K562 (cell line): ENCODE measurements at regions not wholly inside any gene's neighbourhood (a gene's known extent, or its start where the extent isn't known, plus 50 kb on each side); places are given as distances from the start of the nearest gene placed in this dataset.

ENCODE experiments used
- HBP1 ChIP-seq: fragments of 450-650 bp; formaldehyde crosslinking; IDR thresholded peaks from 2 replicates; pipeline ENCODE4 v1.4.0; 2022; ENCODE audit warnings: missing genetic modification characterization
- MEF2A ChIP-seq: IDR thresholded peaks from 2 replicates; pipeline ENCODE4 v1.6.1; 2011; ENCODE audit warnings: low read depth, mild to moderate bottlenecking, low read length, moderate library complexity; ENCODE audit not compliant: control insufficient read depth
- NCOA2 ChIP-seq, 2 experiments: fragments of 450-650 bp; IDR thresholded peaks; 2 replicates each; pipeline ENCODE4 v1.6.1; 2018; ENCODE audit warnings: mild to moderate bottlenecking in 2 of 2, moderate library complexity in 1 of 2; ENCODE audit not compliant: partially characterized antibody in 2 of 2
- SAFB ChIP-seq: fragments of 200-400 bp; formaldehyde crosslinking; IDR thresholded peaks from 2 replicates; pipeline ENCODE4 v1.6.1; 2017; ENCODE audit warnings: low read depth, low read length, borderline replicate concordance
- SMARCE1 ChIP-seq: fragments of 450-650 bp; IDR thresholded peaks from 2 replicates; pipeline ENCODE4 v1.7.1; 2016; ENCODE audit warnings: mild to moderate bottlenecking
- TFAM ChIP-seq: fragments of 250-450 bp; sonication (Bioruptor Pico); conservative IDR thresholded peaks from 2 replicates; pipeline ENCODE4 v1.5.0; 2021; ENCODE audit warnings: mild to moderate bottlenecking, moderate library complexity
- ZEB2 ChIP-seq: fragments of 450-650 bp; IDR thresholded peaks from 2 replicates; pipeline ENCODE4 v1.6.1; 2016
- ZNF24 ChIP-seq: fragments of 450-650 bp; IDR thresholded peaks from 2 replicates; pipeline ENCODE4 v1.6.1; 2016
- ZNF3 ChIP-seq: fragments of 250-450 bp; sonication (Bioruptor Pico); IDR thresholded peaks from 2 replicates; pipeline ENCODE4 v1.5.0; 2021; ENCODE audit warnings: mild to moderate bottlenecking, moderate library complexity
- TF ChIP-seq, protein P1 (sequence below), 3 experiments: IDR thresholded peaks in 2 of 3; conservative IDR thresholded peaks in 1 of 3; 2 replicates each; pipeline ENCODE4 v1.5.1; 2011 to 2012; ENCODE audit warnings: low read length in 3 of 3, mild to moderate bottlenecking in 3 of 3, control low read depth in 2 of 3, improper control_type of control experiment in 1 of 3, inconsistent platforms in 1 of 3, low read depth in 1 of 3, mixed read lengths in 1 of 3, moderate library complexity in 1 of 3; ENCODE audit not compliant: insufficient read depth in 2 of 3
- TF ChIP-seq, protein P2 (sequence below): fragments of 250-450 bp; sonication (Bioruptor Pico); IDR thresholded peaks from 2 replicates; pipeline ENCODE4 v1.4.0; 2020; ENCODE audit warnings: borderline replicate concordance

DNA sequence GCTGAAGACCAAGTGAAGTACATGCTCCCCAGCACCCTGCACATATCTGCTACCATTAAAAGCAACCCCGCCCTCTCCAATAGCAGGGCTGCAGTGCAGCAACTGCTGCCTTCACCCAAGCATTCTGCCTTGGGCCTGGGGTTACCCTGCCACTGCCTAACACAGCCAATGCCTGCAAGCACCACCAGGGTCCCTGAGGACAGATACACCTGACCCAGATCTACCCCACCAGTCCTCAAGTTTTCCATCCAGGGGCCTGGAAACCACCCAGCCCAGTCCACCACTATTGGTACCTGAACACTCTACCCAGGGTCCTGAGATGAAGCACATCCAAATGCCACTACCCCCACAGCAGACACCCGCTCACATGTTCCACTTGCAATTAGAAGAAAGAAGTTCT lies 181.1 kb upstream of the RBBP8 start:
- no peak for TF ChIP-seq ZEB2
- TF ChIP-seq SMARCE1 = no peak
- TF ChIP-seq SAFB = no peak
- no peak for TF ChIP-seq TFAM
- TF ChIP-seq, protein P1, sequence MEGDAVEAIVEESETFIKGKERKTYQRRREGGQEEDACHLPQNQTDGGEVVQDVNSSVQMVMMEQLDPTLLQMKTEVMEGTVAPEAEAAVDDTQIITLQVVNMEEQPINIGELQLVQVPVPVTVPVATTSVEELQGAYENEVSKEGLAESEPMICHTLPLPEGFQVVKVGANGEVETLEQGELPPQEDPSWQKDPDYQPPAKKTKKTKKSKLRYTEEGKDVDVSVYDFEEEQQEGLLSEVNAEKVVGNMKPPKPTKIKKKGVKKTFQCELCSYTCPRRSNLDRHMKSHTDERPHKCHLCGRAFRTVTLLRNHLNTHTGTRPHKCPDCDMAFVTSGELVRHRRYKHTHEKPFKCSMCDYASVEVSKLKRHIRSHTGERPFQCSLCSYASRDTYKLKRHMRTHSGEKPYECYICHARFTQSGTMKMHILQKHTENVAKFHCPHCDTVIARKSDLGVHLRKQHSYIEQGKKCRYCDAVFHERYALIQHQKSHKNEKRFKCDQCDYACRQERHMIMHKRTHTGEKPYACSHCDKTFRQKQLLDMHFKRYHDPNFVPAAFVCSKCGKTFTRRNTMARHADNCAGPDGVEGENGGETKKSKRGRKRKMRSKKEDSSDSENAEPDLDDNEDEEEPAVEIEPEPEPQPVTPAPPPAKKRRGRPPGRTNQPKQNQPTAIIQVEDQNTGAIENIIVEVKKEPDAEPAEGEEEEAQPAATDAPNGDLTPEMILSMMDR (IDR thresholded peaks at IDR 0.05 in 2 of 3, conservative IDR thresholded peaks at IDR 0.05 in 1 of 3; ENCODE audit: insufficient read depth in 2 of 3, low read depth in 1 of 3, low read length in 3 of 3) = no peak
- TF ChIP-seq, protein P2, sequence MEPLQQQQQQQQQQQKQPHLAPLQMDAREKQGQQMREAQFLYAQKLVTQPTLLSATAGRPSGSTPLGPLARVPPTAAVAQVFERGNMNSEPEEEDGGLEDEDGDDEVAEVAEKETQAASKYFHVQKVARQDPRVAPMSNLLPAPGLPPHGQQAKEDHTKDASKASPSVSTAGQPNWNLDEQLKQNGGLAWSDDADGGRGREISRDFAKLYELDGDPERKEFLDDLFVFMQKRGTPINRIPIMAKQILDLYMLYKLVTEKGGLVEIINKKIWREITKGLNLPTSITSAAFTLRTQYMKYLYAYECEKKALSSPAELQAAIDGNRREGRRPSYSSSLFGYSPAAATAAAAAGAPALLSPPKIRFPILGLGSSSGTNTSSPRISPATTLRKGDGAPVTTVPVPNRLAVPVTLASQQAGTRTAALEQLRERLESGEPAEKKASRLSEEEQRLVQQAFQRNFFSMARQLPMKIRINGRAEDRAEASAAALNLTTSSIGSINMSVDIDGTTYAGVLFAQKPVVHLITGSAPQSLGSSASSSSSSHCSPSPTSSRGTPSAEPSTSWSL (CRISPR knock-in tag) = no peak
- TF ChIP-seq HBP1 (CRISPR knock-in tag) = no peak
- no peak for TF ChIP-seq ZNF3
- no peak for TF ChIP-seq NCOA2 (IDR thresholded peaks at IDR 0.05; ENCODE audit: partially characterized antibody in 2 of 2)
- no peak for TF ChIP-seq MEF2A
- no peak for TF ChIP-seq ZNF24
